ENCODE measurements at regions not wholly inside any gene's neighbourhood (a gene's known extent, or its start where the extent isn't known, plus 50 kb on each side); places are given as distances from the start of the nearest gene placed in this dataset.

GRCh38 chr12:72872238-72872887, 600.2 kb downstream of the TRHDE start:
- TF ChIP-seq POLR2A (IDR thresholded peaks at IDR 0.05): no peak
- no peak for TF ChIP-seq CTCF (IDR thresholded peaks at IDR 0.05)
